Activated CD8-positive, alpha-beta memory T cell treated with anti-CD3 and anti-CD28 coated beads, Interleukin-2, amount 50 U/mL, for 1 hour (primary cell): ENCODE measurements at regions not wholly inside any gene's neighbourhood (a gene's known extent, or its start where the extent isn't known, plus 50 kb on each side); places are given as distances from the start of the nearest gene placed in this dataset.
A peak's percentile ranks its signal among the peaks of the same experiment; 100 is the strongest.
"Not testable (repeated sequence)": the region's sequence is repeated elsewhere in the genome, so short reads cannot be mapped to it uniquely, and the experiment has no call there.

Experiments
- DNase-seq: peaks from one replicate; pipeline ENCODE4 v3.0.0-alpha.2; 2020; ENCODE audit errors: extremely low read depth

GRCh38 chr7:35971133-35971891 is 170.5 kb downstream of the SEPTIN7 start:
- DNase-seq: no peak

GRCh38 chr7:35975851-35976454 is 175.1 kb downstream of the SEPTIN7 start:
- DNase-seq: no peak

GRCh38 chr7:35978816-35979640 is 174.0 kb upstream of the EEPD1 start:
- not testable (repeated sequence) for DNase-seq

- no peak for DNase-seq
Observed at GRCh38 chr7:35982600-35982999, 170.5 kb upstream of the EEPD1 start.

- no peak for DNase-seq
Observed at GRCh38 chr7:35983626-35984025, 169.4 kb upstream of the EEPD1 start.

GRCh38 chr7:35985126-35985754 is 167.8 kb upstream of the EEPD1 start:
- DNase-seq: peak; percentile 33

GRCh38 chr7:35987016-35987415 is 166.0 kb upstream of the EEPD1 start:
- DNase-seq: no peak

GRCh38 chr7:35988105-35988504 is 164.9 kb upstream of the EEPD1 start:
- no peak for DNase-seq

- no peak for DNase-seq
Observed at GRCh38 chr7:35988818-35989217, 164.2 kb upstream of the EEPD1 start.

GRCh38 chr7:35991511-35992232 is 161.4 kb upstream of the EEPD1 start:
- DNase-seq: no peak

- no peak for DNase-seq
Observed at GRCh38 chr7:35992436-35992835, 160.6 kb upstream of the EEPD1 start.

GRCh38 chr7:35993113-35993512 is 159.9 kb upstream of the EEPD1 start:
- no peak for DNase-seq

- DNase-seq: no peak
Observed at GRCh38 chr7:35993676-35994606, 159.1 kb upstream of the EEPD1 start.

GRCh38 chr7:35995334-35995733 is 157.7 kb upstream of the EEPD1 start:
- DNase-seq: no peak

- DNase-seq: no peak
Observed at GRCh38 chr7:35998481-35998880, 154.6 kb upstream of the EEPD1 start.

- DNase-seq: no peak
Observed at GRCh38 chr7:36001546-36001945, 151.5 kb upstream of the EEPD1 start.

- no peak for DNase-seq
Observed at GRCh38 chr7:36002900-36003299, 150.2 kb upstream of the EEPD1 start.

GRCh38 chr7:36003343-36003742 is 149.7 kb upstream of the EEPD1 start:
- DNase-seq: no peak

- no peak for DNase-seq
Observed at GRCh38 chr7:36005293-36005692, 147.8 kb upstream of the EEPD1 start.

- DNase-seq: no peak
Observed at GRCh38 chr7:36005876-36006275, 147.2 kb upstream of the EEPD1 start.
